GM20000 (cell line): ENCODE measurements at regions not wholly inside any gene's neighbourhood (a gene's known extent, or its start where the extent isn't known, plus 50 kb on each side); places are given as distances from the start of the nearest gene placed in this dataset.
A peak's percentile ranks its signal among the peaks of the same experiment; 100 is the strongest.

Source experiments
- DNase-seq: peaks from one replicate; pipeline ENCODE4 v3.0.0; 2012; ENCODE audit warnings: low spot score
- TF ChIP-seq, protein P1 (sequence below): IDR thresholded peaks from 2 replicates; pipeline ENCODE4 v1.5.1; 2012; ENCODE audit warnings: mild to moderate bottlenecking, control low read depth; ENCODE audit errors: extremely low read depth, missing control alignments

DNA sequence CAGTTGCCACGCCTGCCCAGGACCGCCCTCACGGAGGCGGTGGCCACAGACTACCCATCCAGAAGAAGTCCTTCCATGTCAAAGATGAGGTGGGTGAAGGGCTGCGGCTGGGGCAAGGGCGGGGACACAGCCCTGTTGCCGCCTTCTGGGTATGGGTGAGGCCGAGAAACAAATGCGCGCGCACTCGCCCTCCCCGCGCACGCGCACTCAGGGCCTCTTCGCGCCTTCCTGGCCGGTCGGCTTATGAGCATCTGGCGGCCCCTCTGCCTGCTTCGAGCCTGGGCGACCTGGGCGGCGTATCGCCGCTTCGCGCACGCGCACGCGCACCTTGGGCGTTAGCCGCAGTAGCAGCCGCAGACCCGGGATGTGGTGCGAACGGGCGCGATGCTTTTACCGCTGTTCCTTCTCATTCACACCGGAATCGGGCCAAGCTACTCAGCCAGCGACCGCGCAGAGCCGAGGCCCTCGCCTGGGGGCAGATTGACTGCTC, 931.7 kb downstream of the NLGN4Y start:
- DNase-seq = peak; percentile 44
- TF ChIP-seq, protein P1, sequence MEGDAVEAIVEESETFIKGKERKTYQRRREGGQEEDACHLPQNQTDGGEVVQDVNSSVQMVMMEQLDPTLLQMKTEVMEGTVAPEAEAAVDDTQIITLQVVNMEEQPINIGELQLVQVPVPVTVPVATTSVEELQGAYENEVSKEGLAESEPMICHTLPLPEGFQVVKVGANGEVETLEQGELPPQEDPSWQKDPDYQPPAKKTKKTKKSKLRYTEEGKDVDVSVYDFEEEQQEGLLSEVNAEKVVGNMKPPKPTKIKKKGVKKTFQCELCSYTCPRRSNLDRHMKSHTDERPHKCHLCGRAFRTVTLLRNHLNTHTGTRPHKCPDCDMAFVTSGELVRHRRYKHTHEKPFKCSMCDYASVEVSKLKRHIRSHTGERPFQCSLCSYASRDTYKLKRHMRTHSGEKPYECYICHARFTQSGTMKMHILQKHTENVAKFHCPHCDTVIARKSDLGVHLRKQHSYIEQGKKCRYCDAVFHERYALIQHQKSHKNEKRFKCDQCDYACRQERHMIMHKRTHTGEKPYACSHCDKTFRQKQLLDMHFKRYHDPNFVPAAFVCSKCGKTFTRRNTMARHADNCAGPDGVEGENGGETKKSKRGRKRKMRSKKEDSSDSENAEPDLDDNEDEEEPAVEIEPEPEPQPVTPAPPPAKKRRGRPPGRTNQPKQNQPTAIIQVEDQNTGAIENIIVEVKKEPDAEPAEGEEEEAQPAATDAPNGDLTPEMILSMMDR = no peak

DNA sequence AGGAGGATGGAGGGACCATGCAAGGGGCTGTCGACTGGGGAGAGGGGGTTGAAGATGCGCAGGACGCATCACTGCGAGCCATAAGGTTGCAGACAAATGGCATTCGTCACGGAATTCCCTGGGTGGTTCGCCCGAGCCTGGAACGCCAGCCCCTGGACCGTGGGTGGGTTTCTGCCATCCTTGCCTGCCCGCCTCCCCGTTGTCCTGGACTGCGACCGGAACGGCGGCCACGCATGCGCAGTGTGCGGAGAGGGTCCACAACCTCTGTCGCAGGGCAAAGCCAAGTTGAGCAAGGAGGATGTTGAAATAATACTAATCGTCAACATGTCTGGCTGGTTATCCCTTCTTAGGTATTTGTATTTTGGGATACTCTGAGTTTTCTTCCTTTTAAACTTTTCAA, 932.2 kb downstream of the NLGN4Y start:
- TF ChIP-seq, protein P1 = no peak
- DNase-seq = no peak

DNA sequence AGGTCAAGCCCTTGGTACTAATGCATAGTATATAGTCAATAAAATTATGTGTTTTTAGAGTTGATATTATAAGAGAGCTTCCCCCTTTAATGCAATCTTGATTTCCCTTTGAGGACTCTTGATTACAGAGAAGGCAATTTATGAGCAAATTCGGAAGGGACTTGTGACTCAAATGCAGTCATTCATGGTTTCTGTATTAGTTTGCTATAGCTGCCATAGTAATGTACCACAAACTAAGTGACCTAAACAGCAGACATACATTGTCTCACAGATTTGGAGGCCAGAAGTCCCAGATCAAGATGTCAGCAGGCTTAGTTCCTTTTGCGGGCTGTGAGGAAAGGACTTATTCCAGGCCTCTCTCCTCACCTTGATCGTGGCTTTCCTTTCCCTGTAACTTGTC, 933.4 kb downstream of the NLGN4Y start:
- no peak for DNase-seq
- TF ChIP-seq, protein P1 = no peak

DNA sequence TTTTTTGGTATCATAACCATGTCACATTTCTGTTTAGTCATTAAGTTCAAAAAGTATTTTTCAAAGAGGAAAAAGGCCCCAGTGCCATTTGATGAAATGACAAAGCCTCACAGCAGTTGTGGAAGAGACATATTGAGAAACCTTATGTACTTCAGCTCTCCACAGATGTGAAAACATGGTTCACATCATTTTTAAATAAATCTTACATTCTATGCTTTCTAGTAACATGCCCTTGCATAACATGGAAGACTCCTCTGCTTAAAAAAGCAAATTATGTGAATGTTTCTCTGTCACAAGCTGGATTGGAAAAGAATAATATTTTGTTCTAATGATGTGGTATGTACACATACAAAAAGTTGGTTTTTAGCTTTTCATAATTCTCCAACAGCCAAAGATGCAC, 934.1 kb downstream of the NLGN4Y start:
- TF ChIP-seq, protein P1 = no peak
- no peak for DNase-seq

DNA sequence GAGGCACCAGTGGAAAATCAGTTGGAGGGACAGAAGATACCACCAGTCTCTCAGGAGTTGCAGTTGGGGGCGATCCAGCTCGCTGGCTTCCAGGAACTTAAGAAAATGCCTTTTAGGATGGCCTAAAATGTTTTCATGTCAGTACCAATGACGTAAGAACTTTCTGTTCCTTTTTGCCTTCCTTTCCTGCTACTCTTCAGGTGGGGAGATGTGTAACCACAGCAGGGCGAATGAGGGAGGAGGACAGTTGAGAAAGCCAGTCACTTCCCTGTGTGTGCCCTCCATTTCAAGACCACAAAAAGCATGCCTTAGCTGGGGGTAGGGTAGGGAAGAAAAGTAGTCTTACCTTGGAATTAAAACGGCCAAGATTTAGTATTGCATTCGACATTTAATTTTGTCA, 941.6 kb downstream of the NLGN4Y start:
- TF ChIP-seq, protein P1 = no peak
- DNase-seq = no peak

DNA sequence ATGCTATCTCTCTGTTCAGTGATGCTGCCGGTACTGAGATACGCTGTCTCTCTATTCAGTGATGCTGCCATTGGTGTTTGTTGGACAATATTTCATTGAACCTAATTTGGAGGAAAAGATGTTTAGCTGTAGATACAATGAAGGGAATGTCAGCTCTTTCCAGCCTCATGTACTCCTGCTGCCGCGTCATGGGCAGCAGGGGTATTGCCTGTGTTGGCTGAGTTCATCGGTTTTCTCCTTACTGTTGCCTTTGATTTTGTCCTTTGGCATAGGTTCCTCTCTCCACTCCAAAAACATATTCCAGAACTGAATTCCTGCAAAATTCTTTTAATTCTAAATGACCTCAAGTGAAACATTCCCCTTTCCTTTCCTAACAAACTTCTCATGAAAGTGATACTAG, 942.6 kb downstream of the NLGN4Y start:
- DNase-seq = no peak
- TF ChIP-seq, protein P1 = no peak

DNA sequence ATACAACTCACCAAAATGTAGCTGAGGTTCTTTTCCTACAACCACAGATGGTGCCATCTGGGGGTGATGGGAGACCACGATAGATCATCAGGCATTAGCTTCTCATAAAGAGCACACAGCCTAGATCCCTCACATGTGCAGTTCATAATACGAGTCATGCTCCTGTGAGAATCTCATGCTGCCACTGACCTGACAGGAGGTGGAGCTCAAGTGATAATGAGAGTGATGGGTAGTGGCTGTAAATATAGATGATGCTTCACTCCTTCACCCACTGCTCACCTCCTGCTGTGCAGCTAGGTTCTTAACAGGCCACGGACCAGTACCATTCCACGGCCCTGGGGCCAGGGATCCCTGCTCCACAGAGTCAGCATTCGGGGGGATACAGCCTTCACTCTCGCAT, 943.8 kb downstream of the NLGN4Y start:
- DNase-seq = no peak
- TF ChIP-seq, protein P1 = no peak
